HEK293T (cell line): ENCODE measurements at regions not wholly inside any gene's neighbourhood (a gene's known extent, or its start where the extent isn't known, plus 50 kb on each side); places are given as distances from the start of the nearest gene placed in this dataset.

ENCODE experiments used
- CTCF ChIA-PET: fragments of 350-600 bp; formaldehyde crosslinking; extraction: SDS; loops from one replicate; lab custom pipeline; 2021; ENCODE audit warnings: antibody characterized with exemption, inconsistent platforms; lab: Yijun Ruan, JAX
- POLR2A ChIA-PET: fragments of 350-600 bp; formaldehyde crosslinking; extraction: SDS; loops from one replicate; lab custom pipeline; 2020; ENCODE audit warnings: antibody characterized with exemption, inconsistent platforms; lab: Yijun Ruan, JAX
- DNase-seq: peaks from one replicate; pipeline ENCODE4 v3.0.0; 2012; ENCODE audit warnings: mixed read lengths; ENCODE audit errors: extremely low spot score
- ARNT ChIP-seq: fragments of 450-650 bp; IDR thresholded peaks from 2 replicates; pipeline ENCODE4 v1.6.1; 2017; ENCODE audit warnings: mild to moderate bottlenecking
- BHLHE40 ChIP-seq: fragments of 450-650 bp; IDR thresholded peaks from 2 replicates; pipeline ENCODE4 v1.6.1; 2016; ENCODE audit warnings: mild to moderate bottlenecking, moderate library complexity, borderline replicate concordance
- CTBP1 ChIP-seq: fragments of 450-650 bp; IDR thresholded peaks from 2 replicates; pipeline ENCODE4 v1.6.1; 2016; ENCODE audit warnings: borderline replicate concordance
- ELF4 ChIP-seq: fragments of 450-650 bp; IDR thresholded peaks from 2 replicates; pipeline ENCODE4 v1.6.1; 2017; ENCODE audit warnings: antibody characterized with exemption
- FOXA1 ChIP-seq: fragments of 450-650 bp; IDR thresholded peaks from 2 replicates; pipeline ENCODE4 v1.6.1; 2016; ENCODE audit warnings: mild to moderate bottlenecking
- FOXK2 ChIP-seq: fragments of 450-650 bp; IDR thresholded peaks from 2 replicates; pipeline ENCODE4 v1.6.1; 2016; ENCODE audit warnings: mild to moderate bottlenecking
- FOXM1 ChIP-seq: fragments of 450-650 bp; IDR thresholded peaks from 2 replicates; pipeline ENCODE4 v1.6.1; 2017; ENCODE audit warnings: mild to moderate bottlenecking, borderline replicate concordance
- HDGF ChIP-seq: fragments of 450-650 bp; IDR thresholded peaks from 2 replicates; pipeline ENCODE4 v1.6.1; 2017; ENCODE audit warnings: antibody characterized with exemption, borderline replicate concordance
- L3MBTL2 ChIP-seq: fragments of 450-650 bp; conservative IDR thresholded peaks from 2 replicates; pipeline ENCODE4 v1.6.1; 2016; ENCODE audit warnings: mild to moderate bottlenecking
- LEF1 ChIP-seq: fragments of 450-650 bp; IDR thresholded peaks from 2 replicates; pipeline ENCODE4 v1.6.1; 2017; ENCODE audit warnings: mild to moderate bottlenecking, borderline replicate concordance
- NFRKB ChIP-seq: fragments of 450-650 bp; IDR thresholded peaks from 2 replicates; pipeline ENCODE4 v1.6.1; 2016; ENCODE audit warnings: mild to moderate bottlenecking, moderate library complexity
- SP1 ChIP-seq: fragments of 450-650 bp; IDR thresholded peaks from 2 replicates; pipeline ENCODE4 v1.6.1; 2017
- SUZ12 ChIP-seq: fragments of 450-650 bp; IDR thresholded peaks from 2 replicates; pipeline ENCODE4 v1.6.1; 2016; ENCODE audit warnings: mild to moderate bottlenecking
- TARDBP ChIP-seq: fragments of 450-650 bp; IDR thresholded peaks from 2 replicates; pipeline ENCODE4 v1.6.1; 2016
- ZNF384 ChIP-seq: fragments of 450-650 bp; IDR thresholded peaks from 2 replicates; pipeline ENCODE4 v1.6.1; 2016
- TF ChIP-seq, protein P1 (sequence below): fragments of 450-650 bp; IDR thresholded peaks from 2 replicates; pipeline ENCODE4 v1.6.1; 2016

DNA sequence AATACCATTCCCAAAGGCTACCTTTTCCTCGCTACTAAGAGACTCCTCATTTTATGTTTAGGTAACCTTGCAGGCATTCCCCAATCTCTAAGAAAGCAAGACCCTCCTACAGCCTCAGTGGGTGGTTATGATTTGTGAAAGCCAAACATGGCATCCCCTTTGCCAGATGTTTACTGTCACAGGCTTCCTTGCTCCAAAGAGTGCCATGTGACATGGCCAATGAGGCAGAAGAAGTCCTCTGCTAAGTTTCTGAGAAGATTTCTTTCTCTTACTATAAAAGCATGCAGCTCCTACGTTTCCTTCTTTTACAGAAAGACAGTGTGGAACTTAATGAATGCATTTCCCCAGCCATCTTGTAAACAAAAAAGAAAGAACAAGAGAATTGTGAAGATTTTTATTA is 688.2 kb downstream of the TBC1D32 start:
- ChIA-PET POLR2A (no interaction called here), CTCF (no interaction called here)
- no peak for DNase-seq
- TF ChIP-seq NFRKB: no peak
- TF ChIP-seq L3MBTL2: no peak
- TF ChIP-seq FOXM1: no peak
- no peak for TF ChIP-seq ELF4
- TF ChIP-seq ZNF384: no peak
- no peak for TF ChIP-seq HDGF
- TF ChIP-seq LEF1: no peak
- TF ChIP-seq BHLHE40: no peak
- TF ChIP-seq CTBP1: no peak
- TF ChIP-seq, protein P1, sequence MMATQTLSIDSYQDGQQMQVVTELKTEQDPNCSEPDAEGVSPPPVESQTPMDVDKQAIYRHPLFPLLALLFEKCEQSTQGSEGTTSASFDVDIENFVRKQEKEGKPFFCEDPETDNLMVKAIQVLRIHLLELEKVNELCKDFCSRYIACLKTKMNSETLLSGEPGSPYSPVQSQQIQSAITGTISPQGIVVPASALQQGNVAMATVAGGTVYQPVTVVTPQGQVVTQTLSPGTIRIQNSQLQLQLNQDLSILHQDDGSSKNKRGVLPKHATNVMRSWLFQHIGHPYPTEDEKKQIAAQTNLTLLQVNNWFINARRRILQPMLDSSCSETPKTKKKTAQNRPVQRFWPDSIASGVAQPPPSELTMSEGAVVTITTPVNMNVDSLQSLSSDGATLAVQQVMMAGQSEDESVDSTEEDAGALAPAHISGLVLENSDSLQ: no peak
- no peak for TF ChIP-seq FOXA1
- no peak for TF ChIP-seq SUZ12

- no peak for TF ChIP-seq SP1
- no peak for TF ChIP-seq CTBP1
- no peak for TF ChIP-seq ELF4
- no peak for TF ChIP-seq NFRKB
- TF ChIP-seq FOXK2: no peak
- no peak for TF ChIP-seq LEF1
- TF ChIP-seq HDGF: no peak
- no peak for DNase-seq
- POLR2A ChIA-PET: no interaction called here
- CTCF ChIA-PET: no interaction called here
Measured at GRCh38 chr6:120632975-120633374, 701.3 kb downstream of the TBC1D32 start.

DNA sequence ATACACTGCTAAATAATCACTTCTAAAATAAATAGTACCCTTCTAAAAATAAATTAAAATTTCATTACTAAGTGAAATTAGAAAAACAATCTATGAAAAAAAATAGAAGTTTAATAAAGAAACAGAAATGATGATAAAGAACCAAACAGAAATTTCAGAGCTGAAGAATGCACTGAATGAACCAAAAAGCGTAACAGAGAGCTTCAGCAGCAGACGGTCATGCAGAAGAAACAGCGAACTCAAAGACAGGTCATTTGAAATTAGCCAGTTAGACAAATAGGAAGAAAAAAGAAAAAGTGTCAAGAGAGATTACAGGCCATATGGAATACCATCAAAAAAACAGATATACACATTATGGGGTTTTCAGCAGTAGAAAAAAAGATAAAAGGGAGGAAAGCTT is 706.7 kb downstream of the TBC1D32 start:
- CTCF ChIA-PET: no interaction called here
- no peak for DNase-seq
- POLR2A ChIA-PET: no interaction called here
- TF ChIP-seq L3MBTL2 (no peak), FOXM1 (no peak), FOXA1 (no peak), ZNF384 (no peak), CTBP1 (no peak), LEF1 (no peak)

- ChIA-PET CTCF (no interaction called here), POLR2A (no interaction called here)
- no peak for TF ChIP-seq ELF4
- TF ChIP-seq HDGF: no peak
- TF ChIP-seq L3MBTL2: no peak
- no peak for TF ChIP-seq SUZ12
- no peak for TF ChIP-seq NFRKB
- TF ChIP-seq ZNF384: no peak
- no peak for TF ChIP-seq FOXA1
- no peak for TF ChIP-seq FOXK2
- no peak for TF ChIP-seq BHLHE40
- no peak for TF ChIP-seq TARDBP
- TF ChIP-seq CTBP1: no peak
- TF ChIP-seq LEF1: no peak
- TF ChIP-seq, protein P1: no peak
- no peak for TF ChIP-seq SP1
- TF ChIP-seq ARNT: no peak
- no peak for DNase-seq
Measured at GRCh38 chr6:120622127-120622631, 712.1 kb downstream of the TBC1D32 start.

GRCh38 chr6:120620900-120621299 is 713.4 kb downstream of the TBC1D32 start:
- DNase-seq: no peak
- no peak for TF ChIP-seq TARDBP
- no peak for TF ChIP-seq CTBP1
- no peak for TF ChIP-seq FOXK2
- TF ChIP-seq NFRKB: no peak
- no peak for TF ChIP-seq ELF4
- no peak for TF ChIP-seq FOXA1
- TF ChIP-seq ZNF384: no peak
- no peak for TF ChIP-seq L3MBTL2
- no peak for TF ChIP-seq SUZ12
- CTCF ChIA-PET: no interaction called here
- POLR2A ChIA-PET: no interaction called here

DNA sequence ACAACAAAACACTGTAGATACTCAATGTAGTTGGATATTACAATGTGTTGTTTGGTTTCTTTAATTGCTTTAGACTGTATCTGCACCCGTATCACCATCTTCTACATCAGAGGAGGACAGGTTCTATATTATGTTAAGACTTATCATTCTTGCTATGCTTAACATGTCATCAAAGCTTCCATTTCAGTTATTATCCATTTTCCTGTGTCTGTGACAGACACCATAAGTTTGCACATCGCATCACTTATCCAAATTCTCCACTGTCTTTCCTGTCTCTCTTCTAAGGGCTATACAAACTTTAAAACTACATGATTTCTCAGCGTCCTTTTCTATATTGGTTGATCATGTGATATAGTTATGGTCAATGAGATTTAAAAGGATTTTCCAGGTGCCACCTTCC is 719.0 kb downstream of the TBC1D32 start:
- TF ChIP-seq FOXA1 (no peak), NFRKB (no peak), HDGF (no peak), LEF1 (no peak), SP1 (no peak), ARNT (no peak), ZNF384 (no peak), TARDBP (no peak), L3MBTL2 (no peak), ELF4 (no peak), BHLHE40 (no peak), FOXM1 (no peak), SUZ12 (no peak), FOXK2 (no peak), CTBP1 (no peak)
- TF ChIP-seq, protein P1: no peak
- ChIA-PET POLR2A (no interaction called here), CTCF (no interaction called here)
- no peak for DNase-seq
